ENCODE measurements at regions not wholly inside any gene's neighbourhood (a gene's known extent, or its start where the extent isn't known, plus 50 kb on each side); places are given as distances from the start of the nearest gene placed in this dataset.

- DNase-seq = no peak
Measured at GRCh38 chr10:108819302-108819701, 1104.0 kb downstream of the XPNPEP1 start.

GRCh38 chr10:108817584-108817983 lies 1105.7 kb downstream of the XPNPEP1 start:
- DNase-seq = no peak

- no peak for DNase-seq
Measured at GRCh38 chr10:108817135-108817534, 1106.2 kb downstream of the XPNPEP1 start.

GRCh38 chr10:108812906-108813305 lies 1110.4 kb downstream of the XPNPEP1 start:
- DNase-seq = no peak

- no peak for DNase-seq
Measured at GRCh38 chr10:108812296-108812695, 1111.0 kb downstream of the XPNPEP1 start.

- no peak for DNase-seq
Measured at GRCh38 chr10:108808228-108808627, 1115.1 kb downstream of the XPNPEP1 start.

- DNase-seq = no peak
Measured at GRCh38 chr10:108801775-108802517, 1121.4 kb downstream of the XPNPEP1 start.

- no peak for DNase-seq
Measured at GRCh38 chr10:108801220-108801619, 1122.1 kb downstream of the XPNPEP1 start.

GRCh38 chr10:108797573-108797972 lies 1125.7 kb downstream of the XPNPEP1 start:
- no peak for DNase-seq

- no peak for DNase-seq
Measured at GRCh38 chr10:108791794-108792474, 1131.4 kb downstream of the XPNPEP1 start.

GRCh38 chr10:108791030-108791429 lies 1132.3 kb downstream of the XPNPEP1 start:
- DNase-seq = no peak

- DNase-seq = no peak
Measured at GRCh38 chr10:108789919-108790318, 1133.4 kb downstream of the XPNPEP1 start.

GRCh38 chr10:108789336-108789735 lies 1134.0 kb downstream of the XPNPEP1 start:
- DNase-seq = no peak

GRCh38 chr10:108788891-108789290 lies 1134.4 kb downstream of the XPNPEP1 start:
- DNase-seq = no peak

- DNase-seq = no peak
Measured at GRCh38 chr10:108787932-108788331, 1135.4 kb downstream of the XPNPEP1 start.

- DNase-seq = no peak
Measured at GRCh38 chr10:108785011-108785410, 1138.3 kb downstream of the XPNPEP1 start.

- no peak for DNase-seq
Measured at GRCh38 chr10:108784534-108784933, 1138.8 kb downstream of the XPNPEP1 start.

- peak; percentile 19 to 22 for DNase-seq
Measured at GRCh38 chr10:108783897-108784296, 1139.4 kb downstream of the XPNPEP1 start.

- DNase-seq = no peak
Measured at GRCh38 chr10:108782411-108782810, 1140.9 kb downstream of the XPNPEP1 start.

- DNase-seq = no peak
Measured at GRCh38 chr10:108779501-108779900, 1143.8 kb downstream of the XPNPEP1 start.

GRCh38 chr10:108775911-108776475 lies 1147.3 kb downstream of the XPNPEP1 start:
- no peak for DNase-seq

- no peak for DNase-seq
Measured at GRCh38 chr10:108771106-108771505, 1152.2 kb downstream of the XPNPEP1 start.

GRCh38 chr10:108765794-108766193 lies 1157.5 kb downstream of the XPNPEP1 start:
- DNase-seq = no peak

- no peak for DNase-seq
Measured at GRCh38 chr10:108757946-108758345, 1165.4 kb downstream of the XPNPEP1 start.
